SK-N-SH (cell line): ENCODE measurements at regions not wholly inside any gene's neighbourhood (a gene's known extent, or its start where the extent isn't known, plus 50 kb on each side); places are given as distances from the start of the nearest gene placed in this dataset.

ENCODE experiments used
- CTCF ChIA-PET: fragments of 300-600, 350-600 bp; formaldehyde crosslinking; extraction: SDS; loops from one replicate; lab custom pipeline; 2021; lab: Yijun Ruan, JAX
- POLR2A ChIA-PET: fragments of 350-600 bp; sonication (Branson Sonifier 250); formaldehyde crosslinking; extraction: SDS; loops from one replicate; lab custom pipeline; 2020; ENCODE audit warnings: antibody characterized with exemption, inconsistent platforms; lab: Yijun Ruan, JAX
- DNase-seq: peaks from one replicate; pipeline ENCODE4 v3.0.0; 2012
- H2AFZ ChIP-seq: fragments of 200-600 bp; sonication (generic); 2 replicates; pipeline ENCODE4 v1.8.1; 2016; ENCODE audit warnings: antibody characterized with exemption, mild to moderate bottlenecking, low read depth
- H3F3A ChIP-seq: fragments of 200-600 bp; sonication (generic); replicated peaks from 2 replicates; pipeline ENCODE3; 2016; ENCODE audit warnings: antibody characterized with exemption, mild to moderate bottlenecking; ENCODE audit not compliant: insufficient read depth
- H3K27ac ChIP-seq, 2 experiments: fragments of 200-500 bp in 1 of 2; fragments of 200-600 bp in 1 of 2; sonication (Bioruptor generic) in 1 of 2; sonication (generic), shearing (Covaris generic) in 1 of 2; 2 replicates each; pipeline versions ENCODE4 v1.5.1 to v1.6.1; 2014 to 2016; ENCODE audit warnings: low read depth in 2 of 2, inconsistent platforms in 1 of 2, low read length in 1 of 2, mild to moderate bottlenecking in 1 of 2, mixed read lengths in 1 of 2
- H3K27me3 ChIP-seq: fragments of 200-600 bp; sonication (generic), shearing (Covaris generic); 2 replicates; pipeline ENCODE4 v1.6.1; 2016; ENCODE audit warnings: mixed run types; ENCODE audit not compliant: insufficient read depth
- H3K36me3 ChIP-seq, 2 experiments: fragments of 200-500 bp in 1 of 2; fragments of 200-600 bp in 1 of 2; sonication (Bioruptor generic) in 1 of 2; sonication (generic) in 1 of 2; replicated peaks in 1 of 2; 2 replicates each; pipeline versions ENCODE3 to v1.5.1; 2014 to 2016; ENCODE audit warnings: low read length in 1 of 2, mild to moderate bottlenecking in 1 of 2; ENCODE audit not compliant: insufficient read depth in 2 of 2, control insufficient read depth in 1 of 2
- H3K4me1 ChIP-seq, 2 experiments: fragments of 200-500 bp in 1 of 2; fragments of 200-600 bp in 1 of 2; sonication (Bioruptor generic) in 1 of 2; sonication (generic), shearing (Covaris generic) in 1 of 2; 2 replicates each; pipeline versions ENCODE4 v1.5.1 to v1.6.1; 2014 to 2016; ENCODE audit warnings: low read depth in 1 of 2, low read length in 1 of 2, mixed run types in 1 of 2; ENCODE audit not compliant: insufficient read depth in 2 of 2, control insufficient read depth in 1 of 2
- H3K4me2 ChIP-seq: fragments of 200-600 bp; sonication (generic), shearing (Covaris generic); 2 replicates; pipeline ENCODE4 v1.6.1; 2017; ENCODE audit warnings: mixed run types
- H3K4me3 ChIP-seq, 2 experiments: fragments of 200-500 bp in 1 of 2; fragments of 200-600 bp in 1 of 2; sonication (Bioruptor generic) in 1 of 2; sonication (generic), shearing (Covaris generic) in 1 of 2; 2 replicates each; pipeline versions ENCODE4 v1.5.1 to v1.8.1; 2014 to 2016; ENCODE audit warnings: low read depth in 2 of 2, inconsistent platforms in 1 of 2, low read length in 1 of 2, mild to moderate bottlenecking in 1 of 2, mixed read lengths in 1 of 2, moderate library complexity in 1 of 2
- H3K79me2 ChIP-seq: fragments of 200-600 bp; sonication (generic); 2 replicates; pipeline ENCODE4 v1.8.1; 2017; ENCODE audit warnings: mild to moderate bottlenecking; ENCODE audit not compliant: insufficient read depth
- H3K9ac ChIP-seq: fragments of 200-600 bp; sonication (generic); 2 replicates; pipeline ENCODE4 v1.6.1; 2017; ENCODE audit warnings: mixed run types
- H3K9me2 ChIP-seq: fragments of 200-600 bp; sonication (generic); 2 replicates; pipeline ENCODE4 v1.6.1; 2017; ENCODE audit warnings: mixed run types
- H3K9me3 ChIP-seq: fragments of 200-600 bp; sonication (generic); 2 replicates; pipeline ENCODE4 v1.6.1; 2017; ENCODE audit warnings: mixed run types, mild to moderate bottlenecking, moderate library complexity
- H4K20me1 ChIP-seq: fragments of 200-600 bp; sonication (generic); 2 replicates; pipeline ENCODE4 v1.6.1; 2017; ENCODE audit warnings: mild to moderate bottlenecking, mixed run types; ENCODE audit not compliant: insufficient read depth
- CHD2 ChIP-seq: fragments of 150-350 bp; IDR thresholded peaks from 2 replicates; pipeline ENCODE4 v1.6.1; 2018; ENCODE audit warnings: low read length; ENCODE audit not compliant: partially characterized antibody
- FOSL2 ChIP-seq: IDR thresholded peaks from 2 replicates; pipeline ENCODE4 v1.4.0; 2012; ENCODE audit warnings: low read depth, mild to moderate bottlenecking, moderate library complexity, borderline replicate concordance
- GATA2 ChIP-seq: sonication (generic); formaldehyde crosslinking; IDR thresholded peaks from 2 replicates; pipeline ENCODE4 v1.5.0; 2020; ENCODE audit warnings: mild to moderate bottlenecking, missing genetic modification reagents
- IRF3 ChIP-seq: fragments of 150-350 bp; IDR thresholded peaks from 2 replicates; pipeline ENCODE4 v1.6.1; 2016; ENCODE audit warnings: mild to moderate bottlenecking, low read depth, low read length
- JUND ChIP-seq: IDR thresholded peaks from 2 replicates; pipeline ENCODE4 v1.4.0; 2012
- NFIC ChIP-seq: IDR thresholded peaks from 2 replicates; pipeline ENCODE4 v1.4.0; 2012; ENCODE audit warnings: borderline replicate concordance
- NRF1 ChIP-seq: IDR thresholded peaks from 2 replicates; pipeline ENCODE4 v1.6.1; 2012; ENCODE audit warnings: low read depth, mild to moderate bottlenecking, low read length
- PBX3 ChIP-seq: IDR thresholded peaks from 2 replicates; pipeline ENCODE4; 2012
- RCOR1 ChIP-seq: fragments of 150-350 bp; IDR thresholded peaks from 2 replicates; pipeline ENCODE4 v1.6.1; 2017; ENCODE audit warnings: antibody characterized with exemption, low read length
- RFX5 ChIP-seq: IDR thresholded peaks from 2 replicates; pipeline ENCODE4 v1.6.1; 2012; ENCODE audit warnings: mild to moderate bottlenecking, improper control_type of control experiment, low read length
- RXRA ChIP-seq: IDR thresholded peaks from 2 replicates; pipeline ENCODE4 v1.4.0; 2012; ENCODE audit warnings: low read depth, mild to moderate bottlenecking, borderline replicate concordance
- SIN3A ChIP-seq: IDR thresholded peaks from 2 replicates; pipeline ENCODE4 v1.6.1; 2012; ENCODE audit warnings: low read depth, mild to moderate bottlenecking, low read length, moderate library complexity, borderline replicate concordance
- TCF12 ChIP-seq: IDR thresholded peaks from 2 replicates; pipeline ENCODE4 v1.4.0; 2012
- YY1 ChIP-seq: IDR thresholded peaks from 2 replicates; pipeline ENCODE4 v1.4.0; 2012; ENCODE audit warnings: low read depth, mild to moderate bottlenecking
- WGBS: methylation state at CpG from one replicate; pipeline ENCODE4 v1.1.6; 2017; ENCODE audit warnings: low lambda C conversion rate; 5-methylcytosine and 5-hydroxymethylcytosine counted together
- TF ChIP-seq, protein P1 (sequence below): IDR thresholded peaks from 2 replicates; pipeline ENCODE4 v1.4.0; 2012; ENCODE audit warnings: low read depth
- TF ChIP-seq, protein P2 (sequence below): fragments of 200-600 bp; sonication (generic); IDR thresholded peaks from 2 replicates; pipeline ENCODE4 v1.6.1; 2017; ENCODE audit warnings: antibody characterized with exemption, mild to moderate bottlenecking, moderate library complexity

DNA sequence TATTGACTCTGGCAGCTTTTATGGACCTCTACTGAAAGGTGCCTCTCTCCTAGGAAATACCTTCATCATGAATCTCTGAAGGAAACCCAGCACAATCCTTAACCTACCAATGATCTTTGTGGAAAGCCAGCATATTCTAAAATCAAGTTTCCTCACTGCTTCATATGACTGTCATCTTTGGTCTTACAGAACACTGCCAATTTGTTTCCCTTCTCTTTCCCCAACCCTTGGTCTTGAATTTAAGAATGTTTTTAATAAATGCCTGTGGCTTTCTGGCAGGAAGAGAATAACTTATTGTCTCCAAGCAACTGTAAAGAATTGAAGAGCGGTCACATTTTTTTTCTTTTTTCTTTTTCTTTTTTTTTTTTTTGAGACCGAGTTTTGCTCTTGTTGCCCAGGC, 427.6 kb downstream of the IPO8 start:
- CTCF ChIA-PET, result no interaction called here
- H3K27me3 ChIP-seq, result no peaks in the 10 kb centered on the region
- H3K4me3 ChIP-seq, result no peak overlapping the region
- H4K20me1 ChIP-seq, result no peaks in the 10 kb centered on the region
- no peaks in the 10 kb centered on the region for H3K9me3 ChIP-seq
- H3K4me2 ChIP-seq, result no peak overlapping the region
- POLR2A ChIA-PET, result no interaction called here
- H2AFZ ChIP-seq, result no peak overlapping the region
- no peaks in the 10 kb centered on the region for H3K79me2 ChIP-seq
- H3K9me2 ChIP-seq, result no peaks in the 10 kb centered on the region
- H3K27ac ChIP-seq, result no peak overlapping the region
- TF ChIP-seq, protein P1, sequence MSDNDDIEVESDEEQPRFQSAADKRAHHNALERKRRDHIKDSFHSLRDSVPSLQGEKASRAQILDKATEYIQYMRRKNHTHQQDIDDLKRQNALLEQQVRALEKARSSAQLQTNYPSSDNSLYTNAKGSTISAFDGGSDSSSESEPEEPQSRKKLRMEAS, result no peak
- TF ChIP-seq JUND (no peak), YY1 (no peak), NFIC (no peak), RXRA (no peak), SIN3A (no peak), RFX5 (no peak), RCOR1 (no peak)
- TF ChIP-seq, all 33 proteins: peak for 0
- H3K4me1 ChIP-seq, result no peaks in the 10 kb centered on the region
- no peak for DNase-seq
- H3K9ac ChIP-seq, result no peak overlapping the region
- 83% methylated on average over 2 of the region's 2 CpGs for WGBS
- H3F3A ChIP-seq, result no peaks in the 10 kb centered on the region
- no peaks in the 10 kb centered on the region for H3K36me3 ChIP-seq

GRCh38 chr12:30263434-30263833, 432.2 kb downstream of the IPO8 start:
- no peak overlapping the region for H3K4me2 ChIP-seq
- no peaks in the 10 kb centered on the region for H3K36me3 ChIP-seq
- H3K79me2 ChIP-seq, result no peaks in the 10 kb centered on the region
- H3F3A ChIP-seq, result no peaks in the 10 kb centered on the region
- H3K9me3 ChIP-seq, result no peaks in the 10 kb centered on the region
- H3K9me2 ChIP-seq, result no peaks in the 10 kb centered on the region
- POLR2A ChIA-PET, result no interaction called here
- H3K4me1 ChIP-seq, result no peaks in the 10 kb centered on the region
- no peak for TF ChIP-seq YY1
- no peak for TF ChIP-seq NRF1
- no peak for TF ChIP-seq FOSL2
- no peak for TF ChIP-seq TCF12
- TF ChIP-seq CHD2, result no peak
- no peak for TF ChIP-seq PBX3
- TF ChIP-seq IRF3, result no peak
- TF ChIP-seq, protein P2, sequence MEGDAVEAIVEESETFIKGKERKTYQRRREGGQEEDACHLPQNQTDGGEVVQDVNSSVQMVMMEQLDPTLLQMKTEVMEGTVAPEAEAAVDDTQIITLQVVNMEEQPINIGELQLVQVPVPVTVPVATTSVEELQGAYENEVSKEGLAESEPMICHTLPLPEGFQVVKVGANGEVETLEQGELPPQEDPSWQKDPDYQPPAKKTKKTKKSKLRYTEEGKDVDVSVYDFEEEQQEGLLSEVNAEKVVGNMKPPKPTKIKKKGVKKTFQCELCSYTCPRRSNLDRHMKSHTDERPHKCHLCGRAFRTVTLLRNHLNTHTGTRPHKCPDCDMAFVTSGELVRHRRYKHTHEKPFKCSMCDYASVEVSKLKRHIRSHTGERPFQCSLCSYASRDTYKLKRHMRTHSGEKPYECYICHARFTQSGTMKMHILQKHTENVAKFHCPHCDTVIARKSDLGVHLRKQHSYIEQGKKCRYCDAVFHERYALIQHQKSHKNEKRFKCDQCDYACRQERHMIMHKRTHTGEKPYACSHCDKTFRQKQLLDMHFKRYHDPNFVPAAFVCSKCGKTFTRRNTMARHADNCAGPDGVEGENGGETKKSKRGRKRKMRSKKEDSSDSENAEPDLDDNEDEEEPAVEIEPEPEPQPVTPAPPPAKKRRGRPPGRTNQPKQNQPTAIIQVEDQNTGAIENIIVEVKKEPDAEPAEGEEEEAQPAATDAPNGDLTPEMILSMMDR, result no peak
- no peak for TF ChIP-seq GATA2 (CRISPR knock-in tag)
- TF ChIP-seq, all 33 proteins: peak for 0
- H2AFZ ChIP-seq, result no peak overlapping the region
- H3K27me3 ChIP-seq, result no peaks in the 10 kb centered on the region
- no peaks in the 10 kb centered on the region for H4K20me1 ChIP-seq
- no peak overlapping the region for H3K9ac ChIP-seq
- H3K4me3 ChIP-seq, result no peak overlapping the region
- CTCF ChIA-PET, result no interaction called here
- DNase-seq, result no peak
- 13% methylated on average over 2 of the region's 2 CpGs for WGBS
- no peak overlapping the region for H3K27ac ChIP-seq
